ENCODE measurements at regions not wholly inside any gene's neighbourhood (a gene's known extent, or its start where the extent isn't known, plus 50 kb on each side); places are given as distances from the start of the nearest gene placed in this dataset.

- H3K4me3 ChIP-seq (ENCODE audit: low read depth, low read length) = no peak overlapping the region
- no peak for DNase-seq (ENCODE audit: low read depth)
- no peak for TF ChIP-seq CTCF (IDR thresholded peaks at IDR 0.05; ENCODE audit: insufficient read depth, low read length)
Measured at GRCh38 chr5:133841831-133842750, 126.3 kb downstream of the C5orf15 start.

- no peak for TF ChIP-seq CTCF (IDR thresholded peaks at IDR 0.05; ENCODE audit: insufficient read depth, low read length)
- DNase-seq (ENCODE audit: low read depth) = no peak
Measured at GRCh38 chr5:133840168-133840567, 128.3 kb downstream of the C5orf15 start.

GRCh38 chr5:133839721-133840120, 128.7 kb downstream of the C5orf15 start:
- no peak for DNase-seq (ENCODE audit: low read depth)
- TF ChIP-seq CTCF (IDR thresholded peaks at IDR 0.05; ENCODE audit: insufficient read depth, low read length) = no peak
- no peak overlapping the region for H3K4me3 ChIP-seq (ENCODE audit: low read depth, low read length)

More at GRCh38 chr5:133840168-133840567, 128.3 kb downstream of the C5orf15 start:
- H3K4me3 ChIP-seq (ENCODE audit: low read depth, low read length) = no peak overlapping the region

GRCh38 chr5:133839090-133839489, 129.3 kb downstream of the C5orf15 start:
- DNase-seq (ENCODE audit: low read depth) = no peak
- TF ChIP-seq CTCF (IDR thresholded peaks at IDR 0.05; ENCODE audit: insufficient read depth, low read length) = no peak
- H3K4me3 ChIP-seq (ENCODE audit: low read depth, low read length) = no peak overlapping the region

GRCh38 chr5:133838286-133838685, 130.1 kb downstream of the C5orf15 start:
- H3K4me3 ChIP-seq (ENCODE audit: low read depth, low read length) = no peak overlapping the region
- TF ChIP-seq CTCF (IDR thresholded peaks at IDR 0.05; ENCODE audit: insufficient read depth, low read length) = no peak

GRCh38 chr5:133831491-133832224, 136.8 kb downstream of the C5orf15 start:
- TF ChIP-seq CTCF (IDR thresholded peaks at IDR 0.05; ENCODE audit: insufficient read depth, low read length) = no peak
- no peak for DNase-seq (ENCODE audit: low read depth)
- no peak overlapping the region for H3K4me3 ChIP-seq (ENCODE audit: low read depth, low read length)

More at GRCh38 chr5:133838286-133838685, 130.1 kb downstream of the C5orf15 start:
- no peak for DNase-seq (ENCODE audit: low read depth)

Data from fibroblast of the aortic adventitia (primary cell).